Vagina (tissue), 2 donors: ENCODE measurements at regions not wholly inside any gene's neighbourhood (a gene's known extent, or its start where the extent isn't known, plus 50 kb on each side); places are given as distances from the start of the nearest gene placed in this dataset.

Experiments used
- POLR2A ChIP-seq, 2 donors: fragments of 450-650 bp; IDR thresholded peaks; one replicate each; pipeline ENCODE4 v1.6.1; 2017; ENCODE audit warnings: antibody characterized with exemption in 2 of 2, mild to moderate bottlenecking in 2 of 2, moderate library complexity in 2 of 2
- POLR2AphosphoS5 ChIP-seq, 2 donors: sonication (generic); formaldehyde crosslinking; IDR thresholded peaks; one replicate each; pipeline ENCODE4 v1.9.0; 2017; ENCODE audit warnings: antibody characterized with exemption in 2 of 2, mild to moderate bottlenecking in 2 of 2, low read depth in 1 of 2; ENCODE audit not compliant: insufficient read depth in 1 of 2
- TF ChIP-seq, protein P1 (sequence below), 3 experiments: fragments of 450-650 bp in 2 of 3; fragments of 200-600 bp in 1 of 3; sonication (generic) in 1 of 3; IDR thresholded peaks; one replicate each; pipeline ENCODE4 v1.5.1; 2017 to 2019; ENCODE audit warnings: antibody characterized with exemption in 3 of 3, mild to moderate bottlenecking in 2 of 3, moderate library complexity in 2 of 3

DNA sequence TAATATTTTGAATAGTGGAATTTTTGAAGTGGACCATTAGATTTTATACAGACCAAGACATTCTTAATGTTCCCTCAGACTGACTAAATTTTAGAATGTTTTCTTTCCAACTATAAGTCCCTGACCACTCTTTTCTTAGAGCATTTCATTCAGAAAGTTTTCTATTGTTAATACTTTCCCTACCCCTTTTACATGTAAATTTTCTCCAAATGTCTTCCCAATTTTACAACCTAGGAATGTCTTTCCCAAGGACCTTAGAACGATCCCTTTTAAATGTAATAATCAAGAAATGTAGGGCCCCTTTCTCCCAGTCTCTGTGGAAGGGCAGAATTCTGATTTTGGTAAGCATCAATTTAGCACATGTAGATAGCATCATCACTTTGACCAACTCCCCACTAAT, 730.0 kb upstream of the B3GALT2 start:
- TF ChIP-seq, protein P1, sequence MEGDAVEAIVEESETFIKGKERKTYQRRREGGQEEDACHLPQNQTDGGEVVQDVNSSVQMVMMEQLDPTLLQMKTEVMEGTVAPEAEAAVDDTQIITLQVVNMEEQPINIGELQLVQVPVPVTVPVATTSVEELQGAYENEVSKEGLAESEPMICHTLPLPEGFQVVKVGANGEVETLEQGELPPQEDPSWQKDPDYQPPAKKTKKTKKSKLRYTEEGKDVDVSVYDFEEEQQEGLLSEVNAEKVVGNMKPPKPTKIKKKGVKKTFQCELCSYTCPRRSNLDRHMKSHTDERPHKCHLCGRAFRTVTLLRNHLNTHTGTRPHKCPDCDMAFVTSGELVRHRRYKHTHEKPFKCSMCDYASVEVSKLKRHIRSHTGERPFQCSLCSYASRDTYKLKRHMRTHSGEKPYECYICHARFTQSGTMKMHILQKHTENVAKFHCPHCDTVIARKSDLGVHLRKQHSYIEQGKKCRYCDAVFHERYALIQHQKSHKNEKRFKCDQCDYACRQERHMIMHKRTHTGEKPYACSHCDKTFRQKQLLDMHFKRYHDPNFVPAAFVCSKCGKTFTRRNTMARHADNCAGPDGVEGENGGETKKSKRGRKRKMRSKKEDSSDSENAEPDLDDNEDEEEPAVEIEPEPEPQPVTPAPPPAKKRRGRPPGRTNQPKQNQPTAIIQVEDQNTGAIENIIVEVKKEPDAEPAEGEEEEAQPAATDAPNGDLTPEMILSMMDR (IDR thresholded peaks at IDR 0.05) = no peak
- TF ChIP-seq POLR2AphosphoS5 (IDR thresholded peaks at IDR 0.05; ENCODE audit: insufficient read depth in 1 of 2, low read depth in 1 of 2) (no peak), POLR2A (IDR thresholded peaks at IDR 0.05) (no peak)
